NCI-H748 treated with DMSO at 0.1 percent for 48 hours (cell line): ENCODE measurements at regions not wholly inside any gene's neighbourhood (a gene's known extent, or its start where the extent isn't known, plus 50 kb on each side); places are given as distances from the start of the nearest gene placed in this dataset.
"Not testable (repeated sequence)": the region's sequence is repeated elsewhere in the genome, so short reads cannot be mapped to it uniquely, and the experiment has no call there.

ENCODE experiments used
- DNase-seq: peaks from one replicate; lab custom pipeline; 2025; lab: John Stamatoyannopoulos, UW

DNA sequence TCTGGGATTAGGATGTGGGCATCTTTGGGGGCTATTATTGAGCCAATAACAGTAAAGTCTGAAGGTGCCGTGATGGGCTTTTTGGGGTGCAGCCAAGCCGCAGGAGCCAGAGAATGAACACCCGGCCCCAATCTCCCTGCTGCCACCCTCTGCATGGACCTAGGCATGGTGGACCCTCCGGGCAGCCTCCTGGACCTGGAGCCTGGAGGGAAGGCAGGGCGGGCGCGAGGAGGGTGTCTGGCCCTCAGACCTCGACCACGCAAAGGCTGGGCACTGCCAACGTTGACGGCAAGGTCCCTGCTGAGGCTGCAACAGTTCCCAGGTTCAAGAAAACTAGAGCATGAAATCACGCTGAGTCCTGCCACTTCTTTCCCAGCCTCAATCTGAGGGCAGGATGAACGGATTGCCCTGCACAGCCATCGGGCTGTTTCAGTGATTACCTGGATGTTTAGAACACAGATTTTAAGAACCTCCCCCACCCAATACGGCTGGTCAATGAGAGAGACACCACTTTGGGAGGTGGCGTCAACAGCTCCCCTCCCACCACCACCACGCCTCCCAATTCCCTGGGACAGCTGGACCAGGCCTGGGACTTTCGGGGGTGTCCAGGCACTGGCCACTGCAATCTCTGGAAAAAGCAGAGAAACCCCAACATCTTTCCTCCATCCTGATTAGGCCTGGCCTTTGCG is 147.4 kb downstream of the NPIPB11 start:
- not testable (repeated sequence) for DNase-seq

- not testable (repeated sequence) for DNase-seq
Observed at GRCh38 chr16:29257419-29258336, 148.8 kb downstream of the NPIPB11 start.

DNA sequence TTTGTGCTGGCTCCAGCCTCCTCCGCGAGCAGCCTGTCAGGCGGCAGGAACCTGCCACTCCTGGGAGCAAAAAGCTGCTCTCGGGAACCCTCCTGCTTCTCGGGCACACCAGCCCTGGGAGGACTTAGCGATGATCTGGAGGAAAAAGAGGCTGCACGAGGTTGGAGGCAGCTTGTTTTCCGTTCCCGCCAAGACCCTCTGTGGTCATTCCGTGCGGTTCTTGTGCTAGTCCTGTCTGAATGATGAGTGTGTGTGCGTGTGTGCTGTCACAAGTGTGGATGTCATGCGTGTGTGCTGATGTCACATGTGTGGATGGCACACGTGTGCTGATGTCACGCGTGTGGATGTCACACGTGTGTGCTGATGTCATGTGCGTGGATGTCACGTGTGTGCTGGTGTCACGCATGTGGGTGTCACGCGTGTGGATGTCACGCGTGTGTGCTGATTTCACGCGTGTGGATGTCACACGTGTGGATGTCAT is 150.0 kb downstream of the NPIPB11 start:
- no peak for DNase-seq

DNA sequence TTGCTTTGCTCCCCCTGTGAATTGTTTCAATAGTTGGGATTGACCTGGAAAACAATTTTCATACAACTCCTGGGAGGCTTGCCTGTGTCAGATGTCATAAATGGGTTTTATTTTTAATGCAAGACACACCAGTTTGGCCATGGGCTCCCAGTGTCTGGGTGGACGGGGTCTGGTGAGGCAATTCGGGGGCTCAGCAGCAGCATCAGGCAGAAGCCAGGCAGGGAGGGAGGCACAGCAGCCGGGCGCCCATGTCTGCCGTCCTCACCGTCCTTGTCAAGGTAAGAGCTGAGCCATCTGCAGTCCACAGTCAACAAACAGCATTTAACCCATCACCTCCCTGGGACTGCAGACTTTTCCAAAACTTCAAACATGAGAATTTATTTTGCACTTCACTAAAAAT is 150.6 kb downstream of the NPIPB11 start:
- DNase-seq: not testable (repeated sequence)

GRCh38 chr16:29255496-29255796 is 151.1 kb downstream of the NPIPB11 start:
- not testable (repeated sequence) for DNase-seq

- no peak for DNase-seq
Observed at GRCh38 chr16:29254676-29255495, 151.6 kb downstream of the NPIPB11 start.

- DNase-seq: not testable (repeated sequence)
Observed at GRCh38 chr16:29253716-29254590, 152.6 kb downstream of the NPIPB11 start.

DNA sequence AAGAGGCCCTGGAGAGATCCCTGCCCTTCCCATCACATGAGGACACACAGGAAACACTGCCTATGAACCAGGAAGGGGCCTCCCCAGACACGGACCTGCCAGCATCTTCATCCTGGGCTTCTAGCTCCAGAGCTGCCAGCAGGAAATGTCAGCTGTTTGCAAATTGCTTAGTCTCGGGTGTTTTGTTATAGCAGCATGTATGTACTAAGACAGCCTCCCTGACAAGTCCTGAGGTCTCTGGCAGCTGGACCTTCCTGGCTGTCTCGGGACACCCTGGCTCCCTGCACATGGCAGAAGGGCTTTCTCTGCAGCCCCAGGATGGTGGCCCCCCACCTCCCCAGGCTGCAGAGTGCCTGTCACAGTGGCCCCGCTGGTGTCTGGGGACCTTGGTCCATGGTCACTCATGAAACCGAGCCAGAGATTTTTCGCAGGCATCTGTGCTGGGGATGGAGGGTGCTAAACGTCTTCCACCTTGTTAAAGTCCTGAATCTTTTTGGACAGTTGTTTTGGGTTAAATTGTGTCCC is 153.4 kb downstream of the NPIPB11 start:
- DNase-seq: not testable (repeated sequence)

GRCh38 chr16:29252311-29252710 is 154.2 kb downstream of the NPIPB11 start:
- DNase-seq: not testable (repeated sequence)

DNA sequence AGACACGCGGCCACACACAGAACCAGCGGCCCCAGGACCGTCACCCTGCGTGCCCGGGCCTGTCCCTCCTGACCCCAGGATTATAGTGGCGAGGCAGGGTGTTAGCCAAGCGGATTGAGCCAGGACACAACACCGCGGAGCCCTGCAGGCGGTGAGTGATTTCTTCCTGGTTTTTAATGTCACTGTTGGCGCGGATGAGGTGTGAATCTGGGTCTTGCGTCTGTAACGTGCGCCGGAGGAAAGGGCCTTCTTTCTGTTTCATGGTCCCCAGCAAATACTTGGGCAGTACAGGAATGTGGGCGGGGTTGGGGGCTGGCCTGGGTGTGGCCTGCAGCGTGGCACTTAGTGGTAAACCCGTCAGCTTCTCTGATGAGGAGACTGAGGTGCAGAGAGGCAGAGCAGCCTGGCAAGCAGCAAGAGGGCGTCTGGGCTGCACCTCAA is 154.9 kb downstream of the NPIPB11 start:
- DNase-seq: not testable (repeated sequence)

DNA sequence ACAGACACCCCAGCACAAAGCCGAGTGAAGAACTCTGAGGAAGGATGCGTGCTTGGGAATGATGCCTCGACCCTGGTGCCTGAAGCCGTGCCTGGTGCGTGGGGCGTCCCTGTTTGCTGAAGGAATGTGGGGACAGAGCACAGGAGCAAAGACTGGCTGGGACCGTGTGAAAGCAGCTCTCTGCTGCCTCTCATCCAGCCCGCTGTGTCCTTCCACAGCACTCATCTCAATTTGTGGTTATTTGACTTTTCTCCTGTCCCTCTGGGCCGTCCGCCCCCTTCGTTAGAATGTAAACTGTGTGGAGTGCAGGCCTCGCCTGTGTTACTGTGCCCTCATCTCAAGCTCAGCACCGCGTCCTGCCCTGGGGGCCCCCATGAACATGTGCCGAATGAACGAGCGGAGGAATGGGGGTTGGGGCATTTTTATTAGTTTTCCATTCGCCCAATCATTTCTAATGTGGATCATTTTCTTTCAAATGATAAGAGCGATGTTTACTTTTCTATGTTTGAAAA is 155.5 kb downstream of the NPIPB11 start:
- DNase-seq: not testable (repeated sequence)

DNA sequence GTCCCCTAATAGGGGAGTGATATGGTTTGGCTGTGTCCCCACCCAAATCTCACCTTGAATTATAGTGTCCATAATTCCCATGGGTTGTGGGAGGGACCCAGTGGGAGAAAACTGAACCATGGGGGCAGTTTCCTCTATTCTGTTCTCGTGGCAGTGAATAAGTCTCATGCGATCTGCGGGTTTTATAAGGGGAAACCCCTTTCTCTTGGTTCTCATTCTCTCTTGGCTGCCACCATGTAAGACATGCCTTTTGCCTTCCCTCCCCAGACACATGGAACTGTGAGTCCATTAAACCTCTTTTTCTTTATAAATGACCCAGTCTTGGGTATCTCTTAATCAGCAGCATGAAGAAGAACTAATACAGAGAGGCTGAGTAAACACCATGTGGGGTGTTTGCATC is 156.0 kb downstream of the NPIPB11 start:
- not testable (repeated sequence) for DNase-seq

DNA sequence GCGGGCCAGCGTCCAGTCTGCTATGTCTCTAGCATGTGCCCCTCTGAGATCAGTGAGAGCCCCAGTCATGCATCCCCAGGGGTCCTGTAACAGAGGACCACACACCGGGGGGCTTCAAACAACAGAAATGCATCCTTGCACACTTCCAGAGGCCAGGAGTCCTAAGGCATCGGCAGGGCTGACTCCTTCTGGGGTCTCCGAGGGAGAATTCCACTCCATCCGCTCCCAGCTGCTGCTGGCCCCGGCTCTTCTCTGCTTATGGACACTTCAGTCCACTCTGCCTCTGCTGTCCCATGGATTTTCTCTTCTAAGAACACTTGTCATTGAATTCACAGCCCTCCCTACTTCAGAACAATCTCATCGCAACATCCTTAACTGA is 157.6 kb downstream of the NPIPB11 start:
- not testable (repeated sequence) for DNase-seq

DNA sequence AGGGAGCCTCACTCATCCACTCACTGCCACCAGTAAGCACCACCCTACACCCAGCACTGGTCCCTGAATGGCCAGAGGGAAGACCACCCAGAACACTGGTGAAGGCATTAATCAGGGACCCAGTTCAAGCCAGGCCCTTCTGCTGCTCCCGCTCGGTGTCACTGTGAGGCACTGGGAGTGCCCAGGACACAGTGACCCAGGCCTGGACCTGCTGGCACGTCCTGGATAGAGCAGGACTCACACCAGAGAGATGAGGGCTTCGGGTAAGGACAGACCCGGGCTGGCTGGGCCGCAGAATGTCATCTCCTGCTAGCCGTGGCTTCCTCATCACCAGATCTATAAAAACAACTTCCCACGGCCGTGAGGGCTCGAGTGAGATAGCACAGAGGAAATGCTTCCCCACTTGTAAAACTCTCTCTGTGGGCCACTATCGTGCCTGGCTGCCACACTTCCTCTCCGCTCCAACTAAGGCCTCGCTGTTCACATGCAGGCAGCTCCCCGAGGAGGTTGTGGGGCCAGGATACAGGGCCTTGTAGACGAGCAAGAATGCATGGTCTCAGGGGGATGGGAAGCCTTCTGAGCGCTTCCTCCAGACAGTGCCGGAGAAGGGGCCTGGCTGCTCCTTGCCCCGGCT is 158.1 kb downstream of the NPIPB11 start:
- not testable (repeated sequence) for DNase-seq

- DNase-seq: not testable (repeated sequence)
Observed at GRCh38 chr16:29246091-29246490, 160.4 kb downstream of the NPIPB11 start.

DNA sequence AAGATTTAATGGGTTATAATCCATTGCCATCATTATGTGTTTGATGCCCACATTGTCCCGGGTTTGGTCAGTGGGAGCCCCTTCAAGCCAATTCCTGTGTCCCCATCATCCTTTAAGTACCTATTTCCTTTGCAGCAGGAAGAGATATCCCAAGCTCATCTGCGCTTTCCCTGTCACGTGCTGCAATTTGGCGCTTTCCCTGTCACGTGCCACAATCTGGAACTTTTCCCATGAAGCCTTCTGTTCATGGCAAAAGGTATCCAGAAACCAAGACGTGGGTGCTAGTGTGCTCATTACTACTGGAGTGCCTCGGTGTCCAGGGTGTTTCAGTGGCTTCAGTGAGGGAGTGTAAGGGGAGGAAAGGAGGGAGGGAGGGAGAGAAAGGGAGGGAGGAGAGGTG is 168.5 kb downstream of the NPIPB11 start:
- DNase-seq: no peak

GRCh38 chr16:29237495-29237894 is 169.0 kb downstream of the NPIPB11 start:
- not testable (repeated sequence) for DNase-seq

DNA sequence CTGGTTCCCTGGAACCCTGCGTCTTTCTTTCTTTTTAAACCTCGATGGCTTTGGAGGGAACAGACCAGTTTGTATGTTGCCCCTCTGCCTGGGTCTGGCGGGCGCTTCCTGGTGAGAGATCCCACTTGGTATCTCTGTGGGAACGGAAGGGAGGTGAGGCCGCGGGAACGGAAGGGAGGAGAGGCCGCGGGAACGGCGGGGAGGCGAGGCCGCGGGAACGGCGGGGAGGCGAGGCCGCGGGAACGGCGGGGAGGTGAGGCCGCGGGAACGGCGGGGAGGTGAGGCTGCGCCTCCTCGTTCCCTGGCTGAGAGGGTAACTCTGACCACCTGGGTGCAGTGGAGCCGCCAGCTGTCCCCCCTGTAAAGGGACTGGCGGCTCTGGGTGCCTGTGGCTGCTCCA is 169.5 kb downstream of the NPIPB11 start:
- not testable (repeated sequence) for DNase-seq

- not testable (repeated sequence) for DNase-seq
Observed at GRCh38 chr16:29235836-29236370, 170.6 kb downstream of the NPIPB11 start.
